ENCODE measurements at regions not wholly inside any gene's neighbourhood (a gene's known extent, or its start where the extent isn't known, plus 50 kb on each side); places are given as distances from the start of the nearest gene placed in this dataset.
"Not testable (repeated sequence)": the region's sequence is repeated elsewhere in the genome, so short reads cannot be mapped to it uniquely, and the experiment has no call there.

- no peak for DNase-seq
- Histone ChIP-seq H3K9me3 (no peaks in the 10 kb centered on the region), H3K4me1 (peaks cover 24% of the 10 kb centered on the region), H3K27me3 (no peaks in the 10 kb centered on the region), H3K36me3 (no peaks in the 10 kb centered on the region), H3K4me3 (ENCODE audit: low read depth, low read length) (no peak overlapping the region)
- no peak for TF ChIP-seq CTCF (IDR thresholded peaks at IDR 0.05; ENCODE audit: low read depth, low read length)
Observed at GRCh38 chr2:240238786-240239185, 98.3 kb upstream of the OTOS start.

DNA sequence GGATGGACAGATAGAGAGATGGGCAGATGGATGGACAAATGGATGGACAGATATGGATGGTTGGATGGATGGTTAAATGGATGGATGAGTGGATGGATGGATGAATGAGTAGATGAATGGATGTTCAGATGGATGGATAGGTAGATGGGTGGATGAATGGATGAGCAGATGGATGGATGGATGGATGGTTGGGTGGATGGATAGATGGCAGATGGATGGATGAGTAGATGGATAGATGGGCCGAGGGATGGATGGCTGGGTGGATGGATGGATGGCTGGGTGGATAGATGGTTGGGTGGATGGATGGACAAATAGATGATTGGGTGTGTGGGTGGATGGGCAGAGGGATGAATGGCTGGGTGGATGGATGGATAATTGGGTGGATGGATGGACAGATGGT lies 98.9 kb upstream of the OTOS start:
- H3K27me3 ChIP-seq = no peaks in the 10 kb centered on the region
- H3K4me3 ChIP-seq (ENCODE audit: low read depth, low read length) = no peak overlapping the region
- H3K36me3 ChIP-seq = no peaks in the 10 kb centered on the region
- no peak for TF ChIP-seq CTCF (IDR thresholded peaks at IDR 0.05; ENCODE audit: low read depth, low read length)
- peaks cover 22% of the 10 kb centered on the region for H3K4me1 ChIP-seq
- H3K9me3 ChIP-seq = no peaks in the 10 kb centered on the region
- no peak for DNase-seq

DNA sequence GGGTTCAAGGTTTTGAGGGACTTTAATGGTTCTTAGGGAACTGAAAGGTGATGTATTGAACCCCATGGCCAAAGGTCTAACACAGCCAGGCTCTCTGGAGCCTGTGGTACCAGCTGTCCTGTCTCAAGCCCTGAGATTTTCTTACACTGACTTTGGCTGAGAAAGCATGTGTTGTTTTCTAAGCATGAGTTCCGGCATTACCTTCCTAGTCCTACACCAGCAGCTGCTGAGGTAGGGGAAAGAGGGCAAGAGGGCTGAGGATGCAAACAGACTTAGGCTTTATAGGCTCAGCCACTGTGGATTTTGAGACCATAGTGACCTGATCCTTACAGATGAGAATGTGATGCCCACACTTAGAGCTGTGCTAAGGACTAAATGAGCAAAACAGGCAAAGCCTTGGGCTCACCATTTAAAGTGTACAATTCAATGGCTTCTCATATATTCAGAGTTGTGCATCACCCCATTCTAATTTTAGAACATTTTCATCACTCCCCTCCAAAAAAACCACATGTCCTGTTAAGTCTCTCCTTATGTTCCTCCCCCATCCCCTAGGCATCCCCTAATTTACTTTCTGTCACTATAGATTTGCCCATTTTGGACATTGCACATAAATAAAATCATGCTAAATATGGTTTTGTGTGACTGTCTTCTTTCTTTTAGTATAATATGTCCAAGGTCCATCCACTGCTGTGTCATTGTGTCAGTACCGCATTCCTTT lies 99.7 kb upstream of the OTOS start:
- Histone ChIP-seq H3K4me3 (ENCODE audit: low read depth, low read length) (no peak overlapping the region), H3K27me3 (no peaks in the 10 kb centered on the region), H3K9me3 (no peaks in the 10 kb centered on the region), H3K36me3 (no peaks in the 10 kb centered on the region), H3K4me1 (peaks cover 27% of the 10 kb centered on the region)
- DNase-seq = no peak
- no peak for TF ChIP-seq CTCF (IDR thresholded peaks at IDR 0.05; ENCODE audit: low read depth, low read length)

DNA sequence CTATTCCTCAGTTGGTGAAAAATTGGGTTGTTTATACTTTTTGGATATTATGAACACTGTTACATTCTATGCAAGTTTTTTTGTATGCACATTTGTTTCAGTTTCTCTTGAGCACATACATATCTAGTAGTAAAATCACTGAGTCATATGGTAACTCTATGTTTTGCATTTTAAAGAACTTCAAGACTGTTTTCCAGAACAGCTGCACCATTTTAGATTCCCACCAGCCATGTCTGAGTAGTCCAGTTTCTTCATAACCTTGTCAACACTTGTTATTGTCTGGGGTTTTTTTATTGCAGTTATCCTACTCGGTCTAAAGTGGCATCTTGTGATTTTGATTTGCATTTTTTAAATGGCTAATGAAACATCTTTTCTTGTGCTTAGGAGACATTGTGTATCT lies 100.3 kb upstream of the OTOS start:
- H3K4me1 ChIP-seq = peaks cover 25% of the 10 kb centered on the region
- H3K4me3 ChIP-seq (ENCODE audit: low read depth, low read length) = no peak overlapping the region
- H3K27me3 ChIP-seq = no peaks in the 10 kb centered on the region
- no peak for TF ChIP-seq CTCF (IDR thresholded peaks at IDR 0.05; ENCODE audit: low read depth, low read length)
- no peak for DNase-seq
- H3K36me3 ChIP-seq = no peaks in the 10 kb centered on the region
- no peaks in the 10 kb centered on the region for H3K9me3 ChIP-seq

DNA sequence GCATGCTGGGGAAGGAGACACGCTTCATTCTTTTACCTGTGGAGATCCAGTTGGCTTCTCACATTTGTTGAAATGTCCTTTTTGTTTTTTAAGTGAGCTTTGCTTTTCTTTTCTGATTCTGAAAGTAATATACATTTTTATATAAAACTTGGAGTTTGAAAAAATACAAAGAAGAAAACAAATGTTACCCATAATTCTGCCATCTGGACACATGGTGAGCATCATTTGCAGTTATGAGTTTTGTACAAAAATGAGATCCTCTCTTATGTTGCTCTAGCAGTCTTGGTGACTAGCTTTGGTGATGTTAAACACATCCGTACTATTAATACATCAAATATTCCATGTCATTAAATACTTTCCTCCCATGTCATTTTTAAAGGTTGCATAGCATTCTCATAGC lies 101.1 kb upstream of the OTOS start:
- no peak overlapping the region for H3K4me3 ChIP-seq (ENCODE audit: low read depth, low read length)
- peaks cover 18% of the 10 kb centered on the region for H3K4me1 ChIP-seq
- H3K9me3 ChIP-seq = no peaks in the 10 kb centered on the region
- H3K36me3 ChIP-seq = no peaks in the 10 kb centered on the region
- DNase-seq = no peak
- H3K27me3 ChIP-seq = no peaks in the 10 kb centered on the region
- TF ChIP-seq CTCF (IDR thresholded peaks at IDR 0.05; ENCODE audit: low read depth, low read length) = no peak

- H3K4me3 ChIP-seq (ENCODE audit: low read depth, low read length); DNase-seq; H3K36me3 ChIP-seq; H3K27me3 ChIP-seq; H3K9me3 ChIP-seq: not testable (repeated sequence)
- H3K4me1 ChIP-seq = peaks cover 16% of the 10 kb centered on the region
Observed at GRCh38 chr2:240243049-240243448, 102.6 kb upstream of the OTOS start.
